ENCODE measurements at regions not wholly inside any gene's neighbourhood (a gene's known extent, or its start where the extent isn't known, plus 50 kb on each side); places are given as distances from the start of the nearest gene placed in this dataset.
A peak's percentile ranks its signal among the peaks of the same experiment; 100 is the strongest.

DNA sequence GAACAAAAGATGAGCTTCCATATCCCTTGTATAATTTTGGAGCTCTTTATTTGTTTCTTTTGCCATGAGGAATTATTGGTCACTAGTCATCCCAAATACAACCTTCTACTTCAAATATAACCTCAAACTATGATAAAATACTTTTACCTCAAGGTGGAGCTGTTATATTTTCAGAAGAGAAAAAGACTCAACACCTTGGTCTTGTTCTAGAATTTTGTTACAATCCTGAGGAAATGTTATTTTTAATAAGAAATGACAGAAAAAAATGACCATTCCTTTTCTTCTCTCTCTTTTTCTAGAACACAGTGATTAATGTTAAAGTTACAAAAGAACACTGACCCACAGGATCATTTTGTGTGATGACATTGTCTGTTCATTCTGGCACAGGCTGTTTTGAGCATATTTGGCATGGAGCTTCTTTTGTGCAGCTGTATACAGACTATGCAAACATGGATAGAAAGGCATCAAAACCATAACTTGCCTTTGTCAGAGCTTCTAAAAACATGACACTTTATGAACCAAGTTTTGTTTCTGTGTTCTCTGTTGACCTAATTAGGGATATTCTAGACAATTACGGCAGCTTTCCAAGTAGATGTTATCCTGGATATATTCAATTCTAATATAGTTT lies 159.6 kb upstream of the CTSO start:
- TF ChIP-seq, protein P1, sequence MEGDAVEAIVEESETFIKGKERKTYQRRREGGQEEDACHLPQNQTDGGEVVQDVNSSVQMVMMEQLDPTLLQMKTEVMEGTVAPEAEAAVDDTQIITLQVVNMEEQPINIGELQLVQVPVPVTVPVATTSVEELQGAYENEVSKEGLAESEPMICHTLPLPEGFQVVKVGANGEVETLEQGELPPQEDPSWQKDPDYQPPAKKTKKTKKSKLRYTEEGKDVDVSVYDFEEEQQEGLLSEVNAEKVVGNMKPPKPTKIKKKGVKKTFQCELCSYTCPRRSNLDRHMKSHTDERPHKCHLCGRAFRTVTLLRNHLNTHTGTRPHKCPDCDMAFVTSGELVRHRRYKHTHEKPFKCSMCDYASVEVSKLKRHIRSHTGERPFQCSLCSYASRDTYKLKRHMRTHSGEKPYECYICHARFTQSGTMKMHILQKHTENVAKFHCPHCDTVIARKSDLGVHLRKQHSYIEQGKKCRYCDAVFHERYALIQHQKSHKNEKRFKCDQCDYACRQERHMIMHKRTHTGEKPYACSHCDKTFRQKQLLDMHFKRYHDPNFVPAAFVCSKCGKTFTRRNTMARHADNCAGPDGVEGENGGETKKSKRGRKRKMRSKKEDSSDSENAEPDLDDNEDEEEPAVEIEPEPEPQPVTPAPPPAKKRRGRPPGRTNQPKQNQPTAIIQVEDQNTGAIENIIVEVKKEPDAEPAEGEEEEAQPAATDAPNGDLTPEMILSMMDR (IDR thresholded peaks at IDR 0.05), result peak in 2 of 6 experiments; percentile 12 to 18
- no peak for TF ChIP-seq POLR2A (IDR thresholded peaks at IDR 0.05)

Measured in esophagus squamous epithelium (tissue), 4 donors.